ENCODE measurements at regions not wholly inside any gene's neighbourhood (a gene's known extent, or its start where the extent isn't known, plus 50 kb on each side); places are given as distances from the start of the nearest gene placed in this dataset.

- no peaks in the 10 kb centered on the region for H3K9me3 ChIP-seq (ENCODE audit: low read length)
- no peaks in the 10 kb centered on the region for H3K36me3 ChIP-seq (ENCODE audit: insufficient read depth, low read length)
- H2AFZ ChIP-seq (ENCODE audit: low read depth, low read length), result no peak overlapping the region
- no peak for TF ChIP-seq POLR2AphosphoS5 (IDR thresholded peaks at IDR 0.05)
- TF ChIP-seq TAF1 (IDR thresholded peaks at IDR 0.05; ENCODE audit: low read depth), result no peak
- TF ChIP-seq EP300 (conservative IDR thresholded peaks at IDR 0.05; ENCODE audit: poor library complexity, severe bottlenecking), result no peak
- TF ChIP-seq REST (IDR thresholded peaks at IDR 0.05; ENCODE audit: borderline replicate concordance), result no peak
- no peak for TF ChIP-seq SMC3 (conservative IDR thresholded peaks at IDR 0.05; ENCODE audit: poor library complexity)
- no peak for TF ChIP-seq RAD21 (conservative IDR thresholded peaks at IDR 0.05)
- TF ChIP-seq EZH2 (IDR thresholded peaks at IDR 0.05; ENCODE audit: borderline replicate concordance, insufficient read depth, low read length, poor library complexity, severe bottlenecking), result no peak
- TF ChIP-seq CTCF (IDR thresholded peaks at IDR 0.05; ENCODE audit: poor library complexity, severe bottlenecking), result no peak
- TF ChIP-seq MXI1 (conservative IDR thresholded peaks at IDR 0.05; ENCODE audit: poor library complexity, severe bottlenecking), result no peak
- no peaks in the 10 kb centered on the region for H3K27me3 ChIP-seq (ENCODE audit: insufficient read depth, low read depth, low read length)
- H3K27ac ChIP-seq (ENCODE audit: low read length), result no peak overlapping the region
- H3F3A ChIP-seq (ENCODE audit: insufficient read depth, low read length, poor library complexity, severe bottlenecking), result no peaks in the 10 kb centered on the region
- H3K9ac ChIP-seq (ENCODE audit: low read length), result no peak overlapping the region
- no peak overlapping the region for H3K4me3 ChIP-seq (ENCODE audit: low read length)
- no peaks in the 10 kb centered on the region for H3K9me2 ChIP-seq (ENCODE audit: insufficient read depth, low read length)
- H3K4me2 ChIP-seq (ENCODE audit: low read length), result no peak overlapping the region
- H3K79me2 ChIP-seq (replicated peaks; ENCODE audit: insufficient read depth, low read length), result no peaks in the 10 kb centered on the region
- no peaks in the 10 kb centered on the region for H4K20me1 ChIP-seq (ENCODE audit: insufficient read depth)
Observed at GRCh38 chr12:126554625-126555024, 1489.4 kb downstream of the AACS start.

GRCh38 chr12:126557659-126558058 is 1492.4 kb downstream of the AACS start:
- H3K9me2 ChIP-seq (ENCODE audit: insufficient read depth, low read length), result no peaks in the 10 kb centered on the region
- H2AFZ ChIP-seq (ENCODE audit: low read depth, low read length), result no peak overlapping the region
- no peaks in the 10 kb centered on the region for H3K27me3 ChIP-seq (ENCODE audit: insufficient read depth, low read depth, low read length)
- TF ChIP-seq TAF1 (IDR thresholded peaks at IDR 0.05; ENCODE audit: low read depth) (no peak), SMC3 (conservative IDR thresholded peaks at IDR 0.05; ENCODE audit: poor library complexity) (no peak), EP300 (conservative IDR thresholded peaks at IDR 0.05; ENCODE audit: poor library complexity, severe bottlenecking) (no peak), CTCF (IDR thresholded peaks at IDR 0.05; ENCODE audit: poor library complexity, severe bottlenecking) (no peak), POLR2AphosphoS5 (IDR thresholded peaks at IDR 0.05) (no peak), REST (IDR thresholded peaks at IDR 0.05; ENCODE audit: borderline replicate concordance) (no peak), MXI1 (conservative IDR thresholded peaks at IDR 0.05; ENCODE audit: poor library complexity, severe bottlenecking) (no peak), RAD21 (conservative IDR thresholded peaks at IDR 0.05) (no peak), EZH2 (IDR thresholded peaks at IDR 0.05; ENCODE audit: borderline replicate concordance, insufficient read depth, low read length, poor library complexity, severe bottlenecking) (no peak)
- H3K36me3 ChIP-seq (ENCODE audit: insufficient read depth, low read length), result no peaks in the 10 kb centered on the region
- H3F3A ChIP-seq (ENCODE audit: insufficient read depth, low read length, poor library complexity, severe bottlenecking), result no peaks in the 10 kb centered on the region
- no peaks in the 10 kb centered on the region for H4K20me1 ChIP-seq (ENCODE audit: insufficient read depth)
- no peak overlapping the region for H3K4me3 ChIP-seq (ENCODE audit: low read length)
- no peak overlapping the region for H3K4me2 ChIP-seq (ENCODE audit: low read length)
- H3K9ac ChIP-seq (ENCODE audit: low read length), result no peak overlapping the region
- H3K9me3 ChIP-seq (ENCODE audit: low read length), result no peaks in the 10 kb centered on the region
- H3K27ac ChIP-seq (ENCODE audit: low read length), result no peak overlapping the region
- H3K79me2 ChIP-seq (replicated peaks; ENCODE audit: insufficient read depth, low read length), result no peaks in the 10 kb centered on the region
